ENCODE measurements at regions not wholly inside any gene's neighbourhood (a gene's known extent, or its start where the extent isn't known, plus 50 kb on each side); places are given as distances from the start of the nearest gene placed in this dataset.

DNA sequence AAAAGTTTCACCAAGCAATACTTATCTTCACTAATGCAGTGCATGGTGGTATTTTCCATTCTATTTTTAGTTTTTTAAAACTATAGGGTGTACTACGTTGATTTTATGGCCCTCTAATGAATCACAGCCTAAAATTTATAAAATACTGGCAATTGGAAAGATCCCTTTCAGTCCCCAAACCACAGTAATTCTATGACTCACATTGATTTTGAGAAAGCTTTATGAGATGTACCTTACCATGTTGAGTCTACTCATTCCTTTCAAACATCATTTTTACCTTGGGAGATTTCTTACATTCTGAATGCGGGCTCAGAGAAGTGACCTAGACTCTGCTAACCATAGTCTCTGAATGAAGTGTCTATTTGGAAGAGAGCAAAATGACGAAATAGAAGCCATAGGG lies 141.6 kb downstream of the GPR85 start:
- TF ChIP-seq, protein P1, sequence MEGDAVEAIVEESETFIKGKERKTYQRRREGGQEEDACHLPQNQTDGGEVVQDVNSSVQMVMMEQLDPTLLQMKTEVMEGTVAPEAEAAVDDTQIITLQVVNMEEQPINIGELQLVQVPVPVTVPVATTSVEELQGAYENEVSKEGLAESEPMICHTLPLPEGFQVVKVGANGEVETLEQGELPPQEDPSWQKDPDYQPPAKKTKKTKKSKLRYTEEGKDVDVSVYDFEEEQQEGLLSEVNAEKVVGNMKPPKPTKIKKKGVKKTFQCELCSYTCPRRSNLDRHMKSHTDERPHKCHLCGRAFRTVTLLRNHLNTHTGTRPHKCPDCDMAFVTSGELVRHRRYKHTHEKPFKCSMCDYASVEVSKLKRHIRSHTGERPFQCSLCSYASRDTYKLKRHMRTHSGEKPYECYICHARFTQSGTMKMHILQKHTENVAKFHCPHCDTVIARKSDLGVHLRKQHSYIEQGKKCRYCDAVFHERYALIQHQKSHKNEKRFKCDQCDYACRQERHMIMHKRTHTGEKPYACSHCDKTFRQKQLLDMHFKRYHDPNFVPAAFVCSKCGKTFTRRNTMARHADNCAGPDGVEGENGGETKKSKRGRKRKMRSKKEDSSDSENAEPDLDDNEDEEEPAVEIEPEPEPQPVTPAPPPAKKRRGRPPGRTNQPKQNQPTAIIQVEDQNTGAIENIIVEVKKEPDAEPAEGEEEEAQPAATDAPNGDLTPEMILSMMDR (IDR thresholded peaks at IDR 0.05) = no peak
- no peak for TF ChIP-seq EP300 (IDR thresholded peaks at IDR 0.05)
